ENCODE measurements at regions not wholly inside any gene's neighbourhood (a gene's known extent, or its start where the extent isn't known, plus 50 kb on each side); places are given as distances from the start of the nearest gene placed in this dataset.
"Not testable (repeated sequence)": the region's sequence is repeated elsewhere in the genome, so short reads cannot be mapped to it uniquely, and the experiment has no call there.

GRCh38 chr16:88233621-88234420 is 148.9 kb upstream of the ZNF469 start:
- DNase-seq (ENCODE audit: low spot score) = not testable (repeated sequence)

GRCh38 chr16:88234421-88235271 is 148.1 kb upstream of the ZNF469 start:
- DNase-seq (ENCODE audit: low spot score) = not testable (repeated sequence)

GRCh38 chr16:88235691-88236090 is 147.1 kb upstream of the ZNF469 start:
- not testable (repeated sequence) for DNase-seq (ENCODE audit: low spot score)

- not testable (repeated sequence) for DNase-seq (ENCODE audit: low spot score)
Observed at GRCh38 chr16:88236229-88236628, 146.5 kb upstream of the ZNF469 start.

GRCh38 chr16:88237314-88237713 is 145.4 kb upstream of the ZNF469 start:
- not testable (repeated sequence) for DNase-seq (ENCODE audit: low spot score)

- not testable (repeated sequence) for DNase-seq (ENCODE audit: low spot score)
Observed at GRCh38 chr16:88237761-88238415, 144.9 kb upstream of the ZNF469 start.

GRCh38 chr16:88238732-88239274 is 144.0 kb upstream of the ZNF469 start:
- peak; percentile 43 for DNase-seq (ENCODE audit: low spot score)

GRCh38 chr16:88240118-88240517 is 142.6 kb upstream of the ZNF469 start:
- peak; percentile 34 for DNase-seq (ENCODE audit: low spot score)

- not testable (repeated sequence) for DNase-seq (ENCODE audit: low spot score)
Observed at GRCh38 chr16:88240776-88241175, 142.0 kb upstream of the ZNF469 start.

- not testable (repeated sequence) for DNase-seq (ENCODE audit: low spot score)
Observed at GRCh38 chr16:88241404-88242311, 141.1 kb upstream of the ZNF469 start.

GRCh38 chr16:88242312-88243295 is 140.2 kb upstream of the ZNF469 start:
- not testable (repeated sequence) for DNase-seq (ENCODE audit: low spot score)

GRCh38 chr16:88243921-88244320 is 138.8 kb upstream of the ZNF469 start:
- not testable (repeated sequence) for DNase-seq (ENCODE audit: low spot score)

GRCh38 chr16:88245241-88246081 is 137.3 kb upstream of the ZNF469 start:
- not testable (repeated sequence) for DNase-seq (ENCODE audit: low spot score)

- DNase-seq (ENCODE audit: low spot score) = not testable (repeated sequence)
Observed at GRCh38 chr16:88246955-88247582, 135.7 kb upstream of the ZNF469 start.

GRCh38 chr16:88247583-88247966 is 135.2 kb upstream of the ZNF469 start:
- DNase-seq (ENCODE audit: low spot score) = not testable (repeated sequence)

- not testable (repeated sequence) for DNase-seq (ENCODE audit: low spot score)
Observed at GRCh38 chr16:88248761-88249160, 134.0 kb upstream of the ZNF469 start.

- not testable (repeated sequence) for DNase-seq (ENCODE audit: low spot score)
Observed at GRCh38 chr16:88250381-88250780, 132.4 kb upstream of the ZNF469 start.
